Heart right ventricle (tissue), 16 donors: ENCODE measurements at regions not wholly inside any gene's neighbourhood (a gene's known extent, or its start where the extent isn't known, plus 50 kb on each side); places are given as distances from the start of the nearest gene placed in this dataset.

Source experiments
- ATAC-seq, 8 donors: fragments of 200-7000 bp; cut with Tn5 transposase; one replicate each; pipeline ENCODE4 v1.9.1; 2020; ENCODE audit warnings: mild to moderate bottlenecking in 8 of 8, moderate library complexity in 8 of 8, moderate number of reproducible peaks in 1 of 8
- DNase-seq, 2 donors: peaks; one replicate each; pipeline ENCODE4 v3.0.0-alpha.2; 2020
- H3K27ac ChIP-seq, 10 donors: fragments of 200-600 bp; sonication (generic) in 2 of 10; one replicate each; pipeline versions ENCODE4 v1.5.0 to v1.8.0; 2020 to 2022; ENCODE audit warnings: mild to moderate bottlenecking in 3 of 10
- H3K27me3 ChIP-seq, 7 donors: fragments of 200-600 bp; one replicate each; pipeline ENCODE4 v1.8.0; 2021 to 2022; ENCODE audit warnings: mild to moderate bottlenecking in 2 of 7
- H3K36me3 ChIP-seq, 9 donors: fragments of 200-600 bp; sonication (generic) in 1 of 9; one replicate each; pipeline versions ENCODE4 v1.5.0 to v1.8.0; 2020 to 2022; ENCODE audit warnings: mild to moderate bottlenecking in 2 of 9
- H3K4me1 ChIP-seq, 9 donors: fragments of 200-600 bp; sonication (generic) in 1 of 9; one replicate each; pipeline versions ENCODE4 v1.5.0 to v1.8.0; 2020 to 2022; ENCODE audit warnings: mild to moderate bottlenecking in 4 of 9
- H3K4me3 ChIP-seq, 10 donors: fragments of 200-600 bp; sonication (generic) in 2 of 10; one replicate each; pipeline versions ENCODE4 v1.5.0 to v1.8.0; 2020 to 2022; ENCODE audit warnings: mild to moderate bottlenecking in 7 of 10, moderate library complexity in 2 of 10
- H3K9me3 ChIP-seq, 11 donors: fragments of 200-600 bp in 10 of 11; sonication (generic) in 2 of 11; one replicate each; pipeline versions ENCODE4 v1.5.0 to v1.8.0; 2013 to 2022; ENCODE audit warnings: mild to moderate bottlenecking in 2 of 11, control low read depth in 1 of 11, moderate library complexity in 1 of 11
- CTCF ChIP-seq, 9 donors: fragments of 200-600 bp; sonication (generic) in 2 of 9; IDR thresholded peaks; one replicate each; pipeline versions ENCODE4 v1.5.0 to v1.8.0; 2021 to 2022; ENCODE audit warnings: antibody characterized with exemption in 9 of 9, mild to moderate bottlenecking in 5 of 9, moderate library complexity in 1 of 9
- whole genome bisulfite sequencing, 2 donors: extraction: QIAGEN DNeasy Blood & Tissue Kit; methylation state at CpG; one replicate each; pipeline ENCODE4 v1.1.7; 2013; ENCODE audit warnings: inconsistent platforms in 1 of 2; 5-methylcytosine and 5-hydroxymethylcytosine counted together
- intact Hi-C, 10 donors: fragments of 100-400 bp; cut with DNase I; formaldehyde crosslinking; loops; one replicate each; pipeline versions ENCODE4 v1.11.1 to v1.14.2; 2022
- donor health status: Arrhythmogenic right ventricular cardiomyopathy.
- donor health status: ischemic (EF 13 %, LVEDD 7.1; RV severe dilation, severe dysfunction).
- donor health status: healthy with polysubstance abuse.
- donor health status: DM: no; HTN: yes; CAD: no.
- donor health status: DM: no; HTN: no; CAD: no.
- donor health status: ischemic (EF 25% LVEDD 6.9; RV normal size, moderate dysfunction).
- donor health status: ischemic (EF 25% LVEDD 5.7; RV mildly dilated, moderate dysfunction).
- donor health status: healthy.
- donor health status: DM: yes; HTN: yes; CAD: no.
- donor health status: Ischemic cardiomyopathy.
- donor health status: ischemic (EF 35%, LVEDD 5.7; RV mildly dilated, moderate dysfunction).
- donor health status: nonischemic (EF 11% LVEDD 7.7; RV severe dilation, severe dysfunction).
- donor health status: DM: yes; HTN: yes; CAD: no.
- donor health status: PGD.
- donor health status: ischemic (EF 29% LVEDD 5.4; RV normal size, mild dysfunction).
- donor health status: nonischemic (EF 23%, LVEDD 6.1; RV moderate dilation, normal function).

GRCh38 chr10:111993872-111994426 lies 189.6 kb downstream of the GPAM start:
- Histone ChIP-seq H3K4me1 (no peaks in the 10 kb centered on the region), H3K9me3 (peaks cover 0 to 21% (median 0%) of the 10 kb centered on the region in 11 donors), H3K27ac (no peak overlapping the region), H3K27me3 (peaks cover 0 to 19% (median 0%) of the 10 kb centered on the region in 7 donors), H3K4me3 (no peak overlapping the region), H3K36me3 (no peaks in the 10 kb centered on the region)
- no peak for TF ChIP-seq CTCF (IDR thresholded peaks at IDR 0.05)
- intact Hi-C loops: no loop called here
- ATAC-seq (no peak), DNase-seq (no peak)
- 53 to 63% methylated on average over 4 of the region's 4 CpGs for WGBS, 2 donors

GRCh38 chr10:111996103-111996502 lies 187.5 kb downstream of the GPAM start:
- H3K9me3 ChIP-seq: peaks cover 0 to 21% (median 0%) of the 10 kb centered on the region in 11 donors
- no peaks in the 10 kb centered on the region for H3K4me1 ChIP-seq
- WGBS, 2 donors: 58 to 66% methylated on average over 2 of the region's 2 CpGs
- H3K36me3 ChIP-seq: no peaks in the 10 kb centered on the region
- peaks cover 0 to 15% (median 0%) of the 10 kb centered on the region in 7 donors for H3K27me3 ChIP-seq
- H3K27ac ChIP-seq: no peak overlapping the region
- intact Hi-C loops: no loop called here
- DNase-seq (no peak), ATAC-seq (no peak)
- no peak for TF ChIP-seq CTCF (IDR thresholded peaks at IDR 0.05)
- H3K4me3 ChIP-seq: no peak overlapping the region

- intact Hi-C loops: no loop called here
- DNase-seq (no peak), ATAC-seq (no peak)
- H3K27ac ChIP-seq: no peak overlapping the region
- peaks cover 0 to 13% (median 0%) of the 10 kb centered on the region in 11 donors for H3K9me3 ChIP-seq
- H3K27me3 ChIP-seq: peaks cover 0 to 10% (median 0%) of the 10 kb centered on the region in 7 donors
- H3K4me1 ChIP-seq: no peaks in the 10 kb centered on the region
- H3K36me3 ChIP-seq: no peaks in the 10 kb centered on the region
- H3K4me3 ChIP-seq: no peak overlapping the region
- no peak for TF ChIP-seq CTCF (IDR thresholded peaks at IDR 0.05)
- 61 to 66% methylated on average over 7 of the region's 7 CpGs for WGBS, 2 donors
Measured at GRCh38 chr10:111998728-111999127, 184.8 kb downstream of the GPAM start.

- Histone ChIP-seq H3K4me3 (no peak overlapping the region), H3K27me3 (peaks cover 0 to 10% (median 0%) of the 10 kb centered on the region in 7 donors), H3K4me1 (no peaks in the 10 kb centered on the region), H3K9me3 (peaks cover 0 to 12% (median 0%) of the 10 kb centered on the region in 11 donors), H3K36me3 (no peaks in the 10 kb centered on the region), H3K27ac (no peak overlapping the region)
- TF ChIP-seq CTCF (IDR thresholded peaks at IDR 0.05): no peak
- no peak for DNase-seq
- intact Hi-C loops: no loop called here
- WGBS, 2 donors: 33 to 41% methylated on average over 4 of the region's 4 CpGs
- no peak for ATAC-seq
Measured at GRCh38 chr10:111999205-111999914, 184.2 kb downstream of the GPAM start.
